Heart left ventricle (tissue), 16 donors: ENCODE measurements at regions not wholly inside any gene's neighbourhood (a gene's known extent, or its start where the extent isn't known, plus 50 kb on each side); places are given as distances from the start of the nearest gene placed in this dataset.

Experiments
- ATAC-seq, 4 donors: fragments of 200-7000 bp; cut with Tn5 transposase; one replicate each; pipeline ENCODE4 v1.9.1; 2020 to 2022; ENCODE audit warnings: moderate library complexity in 4 of 4, mild to moderate bottlenecking in 3 of 4, moderate number of reproducible peaks in 1 of 4
- DNase-seq, 5 donors: peaks; one replicate each; pipeline ENCODE4 v3.0.0-alpha.2; 2020
- H3K27ac ChIP-seq, 12 donors: fragments of 200-600 bp; sonication (generic) in 4 of 12; one replicate each; pipeline versions ENCODE4 v1.5.0 to v1.8.0; 2016 to 2022; ENCODE audit warnings: mild to moderate bottlenecking in 2 of 12
- H3K27me3 ChIP-seq, 9 donors: fragments of 200-600 bp; sonication (generic) in 2 of 9; one replicate each; pipeline versions ENCODE4 v1.5.1 to v1.8.0; 2016 to 2022; ENCODE audit warnings: mild to moderate bottlenecking in 3 of 9
- H3K36me3 ChIP-seq, 9 donors: fragments of 200-600 bp; sonication (generic) in 2 of 9; one replicate each; pipeline versions ENCODE4 v1.5.0 to v1.8.0; 2018 to 2022; ENCODE audit warnings: mild to moderate bottlenecking in 2 of 9
- H3K4me1 ChIP-seq, 12 donors: fragments of 200-600 bp; sonication (generic) in 4 of 12; one replicate each; pipeline versions ENCODE4 v1.5.0 to v1.8.0; 2016 to 2022; ENCODE audit warnings: mild to moderate bottlenecking in 3 of 12
- H3K4me3 ChIP-seq, 12 donors: fragments of 200-600 bp; sonication (generic) in 4 of 12; one replicate each; pipeline versions ENCODE4 v1.5.0 to v1.8.0; 2017 to 2022; ENCODE audit warnings: mild to moderate bottlenecking in 9 of 12, moderate library complexity in 4 of 12
- H3K9me3 ChIP-seq, 12 donors: fragments of 200-600 bp; sonication (generic) in 4 of 12; one replicate each; pipeline versions ENCODE4 v1.5.0 to v1.8.0; 2016 to 2022; ENCODE audit warnings: mild to moderate bottlenecking in 1 of 12
- POLR2A ChIP-seq, 2 donors: fragments of 450-650 bp; IDR thresholded peaks; one replicate each; pipeline ENCODE4 v1.6.1; 2017; ENCODE audit warnings: antibody characterized with exemption in 2 of 2, mild to moderate bottlenecking in 2 of 2, moderate library complexity in 2 of 2
- WGBS, 4 donors: extraction: QIAGEN DNeasy Blood & Tissue Kit in 2 of 4; methylation state at CpG; one replicate each; pipeline versions ENCODE4 v1.1.5 to v1.1.7; 2013 to 2018; 5-methylcytosine and 5-hydroxymethylcytosine counted together
- intact Hi-C, 10 donors: fragments of 100-400 bp; cut with DNase I; formaldehyde crosslinking; loops; one replicate each; pipeline versions ENCODE4 v1.11.1 to v1.14.2; 2022
- TF ChIP-seq, protein P1 (sequence below), 12 donors: fragments of 200-600 bp; sonication (generic) in 4 of 12; IDR thresholded peaks; one replicate each; pipeline versions ENCODE4 v1.5.0 to v1.8.0; 2018 to 2022; ENCODE audit warnings: antibody characterized with exemption in 12 of 12, mild to moderate bottlenecking in 5 of 12
- donor health status: ischemic (EF 13 %, LVEDD 7.1; RV severe dilation, severe dysfunction).
- donor health status: healthy with polysubstance abuse.
- donor health status: DM: no; HTN: yes; CAD: no.
- donor health status: DM: no; HTN: no; CAD: no.
- donor health status: ischemic (EF 25% LVEDD 6.9; RV normal size, moderate dysfunction).
- donor health status: ischemic (EF 25% LVEDD 5.7; RV mildly dilated, moderate dysfunction).
- donor health status: healthy.
- donor health status: DM: yes; HTN: yes; CAD: no.
- donor health status: ischemic (EF 35%, LVEDD 5.7; RV mildly dilated, moderate dysfunction).
- donor health status: nonischemic (EF 11% LVEDD 7.7; RV severe dilation, severe dysfunction).
- donor health status: DM: yes; HTN: yes; CAD: no.
- donor health status: PGD.
- donor health status: ischemic (EF 29% LVEDD 5.4; RV normal size, mild dysfunction).
- donor health status: nonischemic (EF 23%, LVEDD 6.1; RV moderate dilation, normal function).

DNA sequence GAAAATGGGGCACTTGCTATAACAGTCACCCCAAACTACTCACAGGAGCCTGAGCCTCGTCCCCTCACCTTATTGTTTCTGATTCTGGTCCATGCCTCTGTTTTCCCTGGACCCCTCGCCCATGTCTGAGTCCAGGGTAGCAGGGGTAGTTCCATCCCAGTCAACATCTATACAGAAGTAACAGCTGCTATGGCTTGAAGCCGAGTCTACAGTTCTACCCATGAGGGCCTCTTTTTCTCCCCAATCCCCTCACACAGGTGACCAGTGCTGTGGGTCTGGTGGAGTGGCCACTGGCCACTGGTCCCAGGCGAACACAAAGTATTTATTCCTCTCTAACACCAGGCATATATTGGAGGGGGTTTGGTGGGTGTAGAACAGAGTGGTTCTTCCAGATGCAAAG is 116.4 kb downstream of the ZNF280B start:
- no peak overlapping the region for H3K4me3 ChIP-seq
- WGBS, 4 donors: 52 to 64% (median 60%) methylated on average over 4 of the region's 4 CpGs
- ATAC-seq: no peak
- TF ChIP-seq POLR2A (IDR thresholded peaks at IDR 0.05): no peak
- TF ChIP-seq, protein P1, sequence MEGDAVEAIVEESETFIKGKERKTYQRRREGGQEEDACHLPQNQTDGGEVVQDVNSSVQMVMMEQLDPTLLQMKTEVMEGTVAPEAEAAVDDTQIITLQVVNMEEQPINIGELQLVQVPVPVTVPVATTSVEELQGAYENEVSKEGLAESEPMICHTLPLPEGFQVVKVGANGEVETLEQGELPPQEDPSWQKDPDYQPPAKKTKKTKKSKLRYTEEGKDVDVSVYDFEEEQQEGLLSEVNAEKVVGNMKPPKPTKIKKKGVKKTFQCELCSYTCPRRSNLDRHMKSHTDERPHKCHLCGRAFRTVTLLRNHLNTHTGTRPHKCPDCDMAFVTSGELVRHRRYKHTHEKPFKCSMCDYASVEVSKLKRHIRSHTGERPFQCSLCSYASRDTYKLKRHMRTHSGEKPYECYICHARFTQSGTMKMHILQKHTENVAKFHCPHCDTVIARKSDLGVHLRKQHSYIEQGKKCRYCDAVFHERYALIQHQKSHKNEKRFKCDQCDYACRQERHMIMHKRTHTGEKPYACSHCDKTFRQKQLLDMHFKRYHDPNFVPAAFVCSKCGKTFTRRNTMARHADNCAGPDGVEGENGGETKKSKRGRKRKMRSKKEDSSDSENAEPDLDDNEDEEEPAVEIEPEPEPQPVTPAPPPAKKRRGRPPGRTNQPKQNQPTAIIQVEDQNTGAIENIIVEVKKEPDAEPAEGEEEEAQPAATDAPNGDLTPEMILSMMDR (IDR thresholded peaks at IDR 0.05): no peak
- peaks cover 0 to 17% (median 0%) of the 10 kb centered on the region in 12 donors for H3K9me3 ChIP-seq
- peaks cover 0 to 5% (median 0%) of the 10 kb centered on the region in 12 donors for H3K4me1 ChIP-seq
- H3K36me3 ChIP-seq: no peaks in the 10 kb centered on the region
- intact Hi-C loops: no loop called here
- peaks cover 0 to 19% (median 0%) of the 10 kb centered on the region in 9 donors for H3K27me3 ChIP-seq
- no peak overlapping the region for H3K27ac ChIP-seq
- DNase-seq: no peak

DNA sequence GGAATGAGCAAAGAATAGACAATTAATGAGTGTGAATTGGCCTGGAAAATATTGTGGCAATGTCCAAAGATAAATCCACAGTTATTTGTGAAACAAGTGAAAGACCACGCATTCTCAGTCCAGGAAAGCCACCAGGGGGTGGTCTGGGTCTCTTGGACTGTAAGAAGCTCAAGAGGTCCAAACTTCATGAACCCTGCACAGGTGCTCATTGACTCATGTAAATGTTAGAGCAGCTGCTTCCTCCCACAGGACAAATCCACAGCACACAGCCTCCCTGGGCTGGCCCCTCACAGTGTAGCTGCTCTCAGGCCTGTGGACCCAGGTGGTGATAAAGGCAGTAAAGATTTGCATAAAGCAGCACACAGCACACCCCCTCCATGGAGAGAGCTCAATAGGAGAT is 114.0 kb downstream of the ZNF280B start:
- H3K4me1 ChIP-seq: peaks cover 0 to 7% (median 0%) of the 10 kb centered on the region in 12 donors
- H3K27ac ChIP-seq: no peak overlapping the region
- 61 to 71% (median 68%) methylated on average over 1 of the region's 1 CpG for WGBS, 4 donors
- H3K27me3 ChIP-seq: peaks cover 0 to 24% (median 0%) of the 10 kb centered on the region in 9 donors
- intact Hi-C loops: no loop called here
- peaks cover 0 to 17% (median 0%) of the 10 kb centered on the region in 12 donors for H3K9me3 ChIP-seq
- no peak for DNase-seq
- ATAC-seq: no peak
- H3K4me3 ChIP-seq: no peak overlapping the region
- no peaks in the 10 kb centered on the region for H3K36me3 ChIP-seq
- TF ChIP-seq, protein P1 (IDR thresholded peaks at IDR 0.05): no peak
- TF ChIP-seq POLR2A (IDR thresholded peaks at IDR 0.05): no peak

DNA sequence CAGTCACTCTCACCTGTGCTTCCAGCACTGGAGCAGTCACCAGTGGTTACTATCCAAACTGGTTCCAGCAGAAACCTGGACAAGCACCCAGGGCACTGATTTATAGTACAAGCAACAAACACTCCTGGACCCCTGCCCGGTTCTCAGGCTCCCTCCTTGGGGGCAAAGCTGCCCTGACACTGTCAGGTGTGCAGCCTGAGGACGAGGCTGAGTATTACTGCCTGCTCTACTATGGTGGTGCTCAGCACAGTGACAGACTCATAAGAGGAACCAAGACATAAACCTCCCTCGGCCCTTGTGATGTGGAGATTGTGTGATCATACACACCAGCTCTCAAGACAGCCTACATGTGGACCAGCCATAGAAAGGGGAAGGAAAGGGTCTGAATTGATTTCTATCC is 113.3 kb downstream of the ZNF280B start:
- Histone ChIP-seq H3K4me3 (no peak overlapping the region), H3K36me3 (no peaks in the 10 kb centered on the region), H3K9me3 (peaks cover 0 to 17% (median 0%) of the 10 kb centered on the region in 12 donors), H3K27ac (no peak overlapping the region), H3K27me3 (peaks cover 0 to 24% (median 0%) of the 10 kb centered on the region in 9 donors), H3K4me1 (peaks cover 0 to 7% (median 0%) of the 10 kb centered on the region in 12 donors)
- ATAC-seq (no peak), DNase-seq (no peak)
- TF ChIP-seq, protein P1 (IDR thresholded peaks at IDR 0.05): no peak
- TF ChIP-seq POLR2A (IDR thresholded peaks at IDR 0.05): no peak
- intact Hi-C loops: loop anchor here in 2 of 10 donors (5.0 kb wide), 1 partner anchor 43 kb away; no protein-coding TSS in a partner anchor
- WGBS, 4 donors: 35 to 58% (median 48%) methylated on average over 3 of the region's 3 CpGs

DNA sequence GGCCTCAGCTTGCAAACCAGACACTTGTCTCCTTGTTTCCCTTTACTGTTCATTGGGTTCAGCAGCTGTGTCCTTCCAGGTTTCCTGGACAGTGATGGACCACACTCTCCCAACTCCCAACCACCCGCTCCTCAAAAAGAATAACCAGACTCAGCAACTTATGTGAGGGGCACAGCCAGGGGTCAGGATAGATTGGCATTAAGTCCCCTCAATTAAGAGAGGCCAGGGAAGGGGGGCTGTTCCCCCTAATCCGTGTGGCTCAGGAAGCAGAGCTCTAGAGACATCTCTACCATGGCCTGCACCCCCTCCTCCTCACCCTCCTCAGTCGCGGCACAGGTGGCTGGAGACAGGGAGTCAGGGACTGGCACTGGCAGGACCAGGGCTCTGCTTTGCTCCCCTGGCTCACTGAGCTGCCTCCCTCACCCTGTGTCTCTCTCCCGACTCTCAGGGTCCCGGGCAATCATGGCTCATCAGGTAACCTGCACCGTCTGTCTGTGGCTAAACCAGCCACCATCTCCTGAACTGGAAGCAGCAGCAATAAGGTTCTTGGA is 111.7 kb downstream of the ZNF280B start:
- peaks cover 0 to 16% (median 0%) of the 10 kb centered on the region in 9 donors for H3K27me3 ChIP-seq
- H3K27ac ChIP-seq: peak overlapping the region in 5 of 12 donors; percentile 17 to 57 (median 34)
- ATAC-seq (peak in 1 of 4 donors; percentile 5), DNase-seq (peak in 1 of 5 donors; percentile 25)
- H3K4me3 ChIP-seq: no peak overlapping the region
- WGBS, 4 donors: 65 to 78% (median 70%) methylated on average over 6 to 7 of the region's 7 CpGs
- peaks cover 0 to 7% (median 0%) of the 10 kb centered on the region in 12 donors for H3K4me1 ChIP-seq
- H3K36me3 ChIP-seq: no peaks in the 10 kb centered on the region
- intact Hi-C loops: loop anchor here in 5 of 10 donors (1.0 to 5.0 kb wide), 3 partner anchors 45 to 48 kb away; no protein-coding TSS in a partner anchor
- peaks cover 0 to 17% (median 0%) of the 10 kb centered on the region in 12 donors for H3K9me3 ChIP-seq
- TF ChIP-seq POLR2A (IDR thresholded peaks at IDR 0.05): no peak
- TF ChIP-seq, protein P1 (IDR thresholded peaks at IDR 0.05): no peak
